ENCODE measurements at regions not wholly inside any gene's neighbourhood (a gene's known extent, or its start where the extent isn't known, plus 50 kb on each side); places are given as distances from the start of the nearest gene placed in this dataset.
"Not testable (repeated sequence)": the region's sequence is repeated elsewhere in the genome, so short reads cannot be mapped to it uniquely, and the experiment has no call there.

GRCh38 chr4:4028752-4029151 is 198.0 kb downstream of the OTOP1 start:
- not testable (repeated sequence) for TF ChIP-seq CTCF (IDR thresholded peaks at IDR 0.05; ENCODE audit: low read depth, low read length); EZH2phosphoT487 (IDR thresholded peaks at IDR 0.05; ENCODE audit: low read depth)

All from OCI-LY3 (cell line).